HG02870 (cell line): ENCODE measurements at regions not wholly inside any gene's neighbourhood (a gene's known extent, or its start where the extent isn't known, plus 50 kb on each side); places are given as distances from the start of the nearest gene placed in this dataset.
"Not testable (repeated sequence)": the region's sequence is repeated elsewhere in the genome, so short reads cannot be mapped to it uniquely, and the experiment has no call there.

Experiments used
- ATAC-seq: cut with Tn5 transposase; IDR thresholded peaks from one replicate; pipeline ENCODE4 v1.9.1; 2021; ENCODE audit warnings: mild to moderate bottlenecking, moderate library complexity; ENCODE audit not compliant: unreplicated experiment

GRCh38 chr2:216991563-216991962 lies 131.7 kb upstream of the TNP1 start:
- ATAC-seq, result no peak

GRCh38 chr2:216989340-216990129 lies 129.7 kb upstream of the TNP1 start:
- no peak for ATAC-seq

GRCh38 chr2:216987252-216987821 lies 127.5 kb upstream of the TNP1 start:
- ATAC-seq, result no peak

GRCh38 chr2:216985658-216986141 lies 125.8 kb upstream of the TNP1 start:
- ATAC-seq, result no peak

- no peak for ATAC-seq
These were observed 125.1 kb upstream of the TNP1 start for GRCh38 chr2:216984937-216985336.

GRCh38 chr2:216981951-216982350 lies 122.1 kb upstream of the TNP1 start:
- not testable (repeated sequence) for ATAC-seq

GRCh38 chr2:216980510-216980909 lies 120.6 kb upstream of the TNP1 start:
- not testable (repeated sequence) for ATAC-seq

GRCh38 chr2:216974321-216975302 lies 114.7 kb upstream of the TNP1 start:
- ATAC-seq, result no peak

GRCh38 chr2:216971593-216971992 lies 111.7 kb upstream of the TNP1 start:
- no peak for ATAC-seq

- no peak for ATAC-seq
These were observed 110.6 kb upstream of the TNP1 start for GRCh38 chr2:216970359-216970915.

- no peak for ATAC-seq
These were observed 108.0 kb upstream of the TNP1 start for GRCh38 chr2:216967889-216968288.

GRCh38 chr2:216960671-216961268 lies 100.9 kb upstream of the TNP1 start:
- no peak for ATAC-seq

- no peak for ATAC-seq
These were observed 99.6 kb upstream of the TNP1 start for GRCh38 chr2:216959433-216959832.

- no peak for ATAC-seq
These were observed 97.1 kb upstream of the TNP1 start for GRCh38 chr2:216956820-216957493.

GRCh38 chr2:216951171-216951570 lies 91.3 kb upstream of the TNP1 start:
- ATAC-seq, result no peak

GRCh38 chr2:216950547-216950946 lies 90.7 kb upstream of the TNP1 start:
- ATAC-seq, result no peak

- ATAC-seq, result no peak
These were observed 90.0 kb upstream of the TNP1 start for GRCh38 chr2:216949700-216950413.

- ATAC-seq, result no peak
These were observed 87.2 kb upstream of the TNP1 start for GRCh38 chr2:216947055-216947454.

- no peak for ATAC-seq
These were observed 84.9 kb upstream of the TNP1 start for GRCh38 chr2:216944733-216945132.
